Smooth muscle cell (in vitro differentiated cells): ENCODE measurements at regions not wholly inside any gene's neighbourhood (a gene's known extent, or its start where the extent isn't known, plus 50 kb on each side); places are given as distances from the start of the nearest gene placed in this dataset.

Source experiments
- DNase-seq: peaks from one replicate; lab custom pipeline; 2025; ENCODE audit not compliant: unreplicated experiment; lab: John Stamatoyannopoulos, UW
- H2AFZ ChIP-seq: fragments of 200-600 bp; sonication (generic); 2 replicates; pipeline ENCODE4 v1.6.0; 2016; ENCODE audit warnings: antibody characterized with exemption, low read depth, mild to moderate bottlenecking
- H3F3A ChIP-seq: fragments of 200-600 bp; sonication (generic); 2 replicates; pipeline ENCODE4 v1.6.0; 2017; ENCODE audit warnings: antibody characterized with exemption, low read depth
- H3K27ac ChIP-seq: fragments of 200-600 bp; sonication (generic); 2 replicates; pipeline ENCODE4 v1.5.1; 2016; ENCODE audit warnings: low read depth, mild to moderate bottlenecking
- H3K27me3 ChIP-seq: fragments of 200-600 bp; sonication (generic); 2 replicates; pipeline ENCODE4 v1.6.1; 2016; ENCODE audit warnings: low read depth, mild to moderate bottlenecking
- H3K36me3 ChIP-seq: fragments of 200-600 bp; sonication (generic); 2 replicates; pipeline ENCODE4 v1.5.1; 2016; ENCODE audit warnings: low read depth
- H3K4me1 ChIP-seq: fragments of 200-600 bp; sonication (generic); 2 replicates; pipeline ENCODE4 v1.5.1; 2016; ENCODE audit warnings: low read depth
- H3K4me2 ChIP-seq: fragments of 200-600 bp; sonication (generic); 2 replicates; pipeline ENCODE4 v1.6.0; 2016; ENCODE audit warnings: mild to moderate bottlenecking
- H3K4me3 ChIP-seq: fragments of 200-600 bp; sonication (generic); 2 replicates; pipeline ENCODE4 v1.5.1; 2016; ENCODE audit warnings: mild to moderate bottlenecking
- H3K79me2 ChIP-seq: fragments of 200-600 bp; sonication (generic); 2 replicates; pipeline ENCODE4 v1.6.0; 2016; ENCODE audit warnings: low read depth, mild to moderate bottlenecking
- H3K9ac ChIP-seq: fragments of 200-600 bp; sonication (generic); 2 replicates; pipeline ENCODE4 v1.6.0; 2016; ENCODE audit warnings: low read depth
- H3K9me3 ChIP-seq: fragments of 200-600 bp; sonication (generic); replicated peaks from 2 replicates; pipeline ENCODE4 v1.5.1; 2016; ENCODE audit warnings: low read depth
- H4K20me1 ChIP-seq: fragments of 200-600 bp; sonication (generic); 2 replicates; pipeline ENCODE4 v1.6.0; 2016; ENCODE audit warnings: low read depth
- WGBS: methylation state at CpG from one replicate; pipeline ENCODE4 v1.1.7; 2016; ENCODE audit warnings: low lambda C conversion rate; 5-methylcytosine and 5-hydroxymethylcytosine counted together
- TF ChIP-seq, protein P1 (sequence below): fragments of 200-600 bp; sonication (generic); IDR thresholded peaks from 2 replicates; pipeline ENCODE4 v1.5.1; 2017; ENCODE audit warnings: borderline replicate concordance, mild to moderate bottlenecking, antibody characterized with exemption; ENCODE audit not compliant: insufficient read depth, poor library complexity, severe bottlenecking

DNA sequence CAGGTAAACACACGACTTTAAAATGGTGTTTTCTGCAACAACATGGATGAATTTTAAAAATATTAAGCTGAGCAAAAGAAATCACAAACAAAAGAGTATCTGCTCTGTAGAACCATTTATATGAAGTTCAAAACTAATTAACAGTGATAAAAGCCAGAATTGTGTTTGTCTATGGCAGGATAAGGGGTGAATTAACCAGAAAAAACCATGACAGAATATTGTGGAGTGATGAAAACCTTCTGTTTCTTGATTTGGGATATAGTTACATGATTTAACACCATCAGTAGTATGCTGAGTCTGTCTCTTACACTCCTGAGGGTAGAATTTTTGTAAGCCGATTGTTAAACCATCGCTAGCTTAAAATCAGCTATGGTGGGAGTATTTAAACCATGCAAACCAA, 101.7 kb upstream of the ZNF366 start:
- H3K4me3 ChIP-seq = no peak overlapping the region
- H3K79me2 ChIP-seq = no peaks in the 10 kb centered on the region
- no peaks in the 10 kb centered on the region for H3K4me1 ChIP-seq
- peaks cover 6% of the 10 kb centered on the region for H3F3A ChIP-seq
- TF ChIP-seq, protein P1, sequence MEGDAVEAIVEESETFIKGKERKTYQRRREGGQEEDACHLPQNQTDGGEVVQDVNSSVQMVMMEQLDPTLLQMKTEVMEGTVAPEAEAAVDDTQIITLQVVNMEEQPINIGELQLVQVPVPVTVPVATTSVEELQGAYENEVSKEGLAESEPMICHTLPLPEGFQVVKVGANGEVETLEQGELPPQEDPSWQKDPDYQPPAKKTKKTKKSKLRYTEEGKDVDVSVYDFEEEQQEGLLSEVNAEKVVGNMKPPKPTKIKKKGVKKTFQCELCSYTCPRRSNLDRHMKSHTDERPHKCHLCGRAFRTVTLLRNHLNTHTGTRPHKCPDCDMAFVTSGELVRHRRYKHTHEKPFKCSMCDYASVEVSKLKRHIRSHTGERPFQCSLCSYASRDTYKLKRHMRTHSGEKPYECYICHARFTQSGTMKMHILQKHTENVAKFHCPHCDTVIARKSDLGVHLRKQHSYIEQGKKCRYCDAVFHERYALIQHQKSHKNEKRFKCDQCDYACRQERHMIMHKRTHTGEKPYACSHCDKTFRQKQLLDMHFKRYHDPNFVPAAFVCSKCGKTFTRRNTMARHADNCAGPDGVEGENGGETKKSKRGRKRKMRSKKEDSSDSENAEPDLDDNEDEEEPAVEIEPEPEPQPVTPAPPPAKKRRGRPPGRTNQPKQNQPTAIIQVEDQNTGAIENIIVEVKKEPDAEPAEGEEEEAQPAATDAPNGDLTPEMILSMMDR = no peak
- no peaks in the 10 kb centered on the region for H3K27me3 ChIP-seq
- no peaks in the 10 kb centered on the region for H3K9me3 ChIP-seq
- WGBS = 85% methylated on average over 3 of the region's 3 CpGs
- no peaks in the 10 kb centered on the region for H4K20me1 ChIP-seq
- no peak for DNase-seq
- no peak overlapping the region for H3K4me2 ChIP-seq
- H2AFZ ChIP-seq = peak overlapping the region; percentile 21
- no peak overlapping the region for H3K27ac ChIP-seq
- H3K9ac ChIP-seq = no peak overlapping the region
- H3K36me3 ChIP-seq = no peaks in the 10 kb centered on the region

DNA sequence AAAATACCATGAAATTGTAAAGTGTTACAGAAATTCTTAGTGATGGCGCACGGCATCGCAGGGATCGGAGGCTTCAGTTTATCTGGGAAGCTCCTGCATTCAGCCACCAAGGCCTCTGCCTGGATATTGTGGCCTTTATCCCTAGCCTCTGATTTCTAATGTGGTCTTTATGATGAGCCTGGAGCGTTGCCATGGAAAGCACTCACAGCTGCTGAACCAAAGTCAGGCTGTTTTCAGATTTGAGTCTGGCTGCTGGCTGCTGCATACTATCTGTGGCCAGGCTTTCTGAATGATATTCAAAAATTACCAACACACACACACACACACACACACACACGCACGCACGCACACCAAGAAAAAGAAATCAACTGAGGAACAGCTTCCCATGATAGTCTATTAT, 101.1 kb upstream of the ZNF366 start:
- Histone ChIP-seq H3K27ac (peak overlapping the region; percentile 45), H2AFZ (peak overlapping the region; percentile 21), H3F3A (peaks cover 6% of the 10 kb centered on the region), H4K20me1 (no peaks in the 10 kb centered on the region), H3K4me3 (no peak overlapping the region), H3K79me2 (no peaks in the 10 kb centered on the region), H3K9me3 (no peaks in the 10 kb centered on the region), H3K9ac (peak overlapping the region; percentile 3), H3K4me1 (no peaks in the 10 kb centered on the region), H3K27me3 (no peaks in the 10 kb centered on the region), H3K36me3 (no peaks in the 10 kb centered on the region), H3K4me2 (peak overlapping the region; percentile 32)
- TF ChIP-seq, protein P1 = no peak
- DNase-seq = no peak
- WGBS = 71% methylated on average over 8 of the region's 8 CpGs

DNA sequence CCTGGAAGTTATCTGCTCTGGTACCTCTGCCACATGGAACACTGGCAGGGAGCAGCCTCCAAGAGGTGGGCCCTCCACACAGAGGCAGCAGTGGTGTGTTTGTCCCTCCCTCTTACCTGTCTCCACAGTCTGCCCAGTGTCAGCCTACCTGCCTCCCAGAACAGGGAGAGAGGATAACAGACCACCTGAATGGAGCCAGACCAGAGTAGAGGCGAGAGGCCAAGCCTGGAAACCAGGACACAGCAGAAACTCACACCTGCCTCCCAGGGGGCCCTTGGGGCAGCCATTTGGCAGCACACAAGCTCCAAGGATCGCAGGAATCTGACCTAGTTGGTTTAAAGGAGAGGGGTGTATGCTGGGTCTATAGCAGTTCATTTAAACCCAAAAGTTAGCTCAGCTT, 100.2 kb upstream of the ZNF366 start:
- TF ChIP-seq, protein P1 = no peak
- Histone ChIP-seq H3K27ac (no peak overlapping the region), H2AFZ (no peak overlapping the region), H3K27me3 (no peaks in the 10 kb centered on the region), H3K79me2 (no peaks in the 10 kb centered on the region), H3F3A (peaks cover 6% of the 10 kb centered on the region), H3K4me2 (no peak overlapping the region), H3K9ac (no peak overlapping the region), H4K20me1 (no peaks in the 10 kb centered on the region), H3K36me3 (no peaks in the 10 kb centered on the region), H3K4me1 (peaks cover 5% of the 10 kb centered on the region), H3K9me3 (no peaks in the 10 kb centered on the region), H3K4me3 (no peak overlapping the region)
- 94% methylated on average over 2 of the region's 2 CpGs for WGBS
- DNase-seq = no peak

DNA sequence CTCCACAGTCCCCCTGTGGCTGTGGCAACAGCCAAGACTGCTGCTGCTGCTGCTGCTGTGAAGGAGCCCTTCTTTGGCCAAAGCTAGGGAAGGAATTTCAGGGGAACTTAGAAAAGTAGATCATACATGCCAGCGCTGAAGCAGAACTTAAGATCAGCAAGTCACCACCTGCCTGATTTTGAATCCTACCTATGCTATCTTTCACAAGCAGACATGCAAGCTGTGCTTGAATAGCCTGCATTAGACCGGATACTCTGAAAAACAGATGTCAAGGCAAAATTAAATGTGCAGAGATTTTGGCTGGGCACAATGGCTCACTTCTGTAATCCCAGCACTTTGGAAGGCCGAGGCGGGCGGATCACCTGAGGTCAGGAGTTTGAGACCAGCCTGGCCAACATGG, 99.3 kb upstream of the ZNF366 start:
- no peak overlapping the region for H3K4me2 ChIP-seq
- no peaks in the 10 kb centered on the region for H3K9me3 ChIP-seq
- no peak overlapping the region for H2AFZ ChIP-seq
- H3K9ac ChIP-seq = no peak overlapping the region
- H3K36me3 ChIP-seq = no peaks in the 10 kb centered on the region
- H3K4me3 ChIP-seq = no peak overlapping the region
- H3F3A ChIP-seq = peaks cover 7% of the 10 kb centered on the region
- H3K79me2 ChIP-seq = no peaks in the 10 kb centered on the region
- H3K27me3 ChIP-seq = no peaks in the 10 kb centered on the region
- WGBS = 88% methylated on average over 5 of the region's 5 CpGs
- DNase-seq = no peak
- H3K27ac ChIP-seq = no peak overlapping the region
- no peaks in the 10 kb centered on the region for H4K20me1 ChIP-seq
- TF ChIP-seq, protein P1 = no peak
- H3K4me1 ChIP-seq = peaks cover 5% of the 10 kb centered on the region
